SK-N-SH (cell line): ENCODE measurements at regions not wholly inside any gene's neighbourhood (a gene's known extent, or its start where the extent isn't known, plus 50 kb on each side); places are given as distances from the start of the nearest gene placed in this dataset.

ENCODE experiments used
- CTCF ChIA-PET: fragments of 300-600, 350-600 bp; formaldehyde crosslinking; extraction: SDS; loops from one replicate; lab custom pipeline; 2021; lab: Yijun Ruan, JAX
- POLR2A ChIA-PET: fragments of 350-600 bp; sonication (Branson Sonifier 250); formaldehyde crosslinking; extraction: SDS; loops from one replicate; lab custom pipeline; 2020; ENCODE audit warnings: antibody characterized with exemption, inconsistent platforms; lab: Yijun Ruan, JAX
- DNase-seq: peaks from one replicate; pipeline ENCODE4 v3.0.0; 2012
- H2AFZ ChIP-seq: fragments of 200-600 bp; sonication (generic); 2 replicates; pipeline ENCODE4 v1.8.1; 2016; ENCODE audit warnings: antibody characterized with exemption, mild to moderate bottlenecking, low read depth
- H3F3A ChIP-seq: fragments of 200-600 bp; sonication (generic); replicated peaks from 2 replicates; pipeline ENCODE3; 2016; ENCODE audit warnings: antibody characterized with exemption, mild to moderate bottlenecking; ENCODE audit not compliant: insufficient read depth
- H3K27ac ChIP-seq, 2 experiments: fragments of 200-500 bp in 1 of 2; fragments of 200-600 bp in 1 of 2; sonication (Bioruptor generic) in 1 of 2; sonication (generic), shearing (Covaris generic) in 1 of 2; 2 replicates each; pipeline versions ENCODE4 v1.5.1 to v1.6.1; 2014 to 2016; ENCODE audit warnings: low read depth in 2 of 2, inconsistent platforms in 1 of 2, low read length in 1 of 2, mild to moderate bottlenecking in 1 of 2, mixed read lengths in 1 of 2
- H3K27me3 ChIP-seq: fragments of 200-600 bp; sonication (generic), shearing (Covaris generic); 2 replicates; pipeline ENCODE4 v1.6.1; 2016; ENCODE audit warnings: mixed run types; ENCODE audit not compliant: insufficient read depth
- H3K36me3 ChIP-seq, 2 experiments: fragments of 200-500 bp in 1 of 2; fragments of 200-600 bp in 1 of 2; sonication (Bioruptor generic) in 1 of 2; sonication (generic) in 1 of 2; replicated peaks in 1 of 2; 2 replicates each; pipeline versions ENCODE3 to v1.5.1; 2014 to 2016; ENCODE audit warnings: low read length in 1 of 2, mild to moderate bottlenecking in 1 of 2; ENCODE audit not compliant: insufficient read depth in 2 of 2, control insufficient read depth in 1 of 2
- H3K4me1 ChIP-seq, 2 experiments: fragments of 200-500 bp in 1 of 2; fragments of 200-600 bp in 1 of 2; sonication (Bioruptor generic) in 1 of 2; sonication (generic), shearing (Covaris generic) in 1 of 2; 2 replicates each; pipeline versions ENCODE4 v1.5.1 to v1.6.1; 2014 to 2016; ENCODE audit warnings: low read depth in 1 of 2, low read length in 1 of 2, mixed run types in 1 of 2; ENCODE audit not compliant: insufficient read depth in 2 of 2, control insufficient read depth in 1 of 2
- H3K4me2 ChIP-seq: fragments of 200-600 bp; sonication (generic), shearing (Covaris generic); 2 replicates; pipeline ENCODE4 v1.6.1; 2017; ENCODE audit warnings: mixed run types
- H3K4me3 ChIP-seq, 2 experiments: fragments of 200-500 bp in 1 of 2; fragments of 200-600 bp in 1 of 2; sonication (Bioruptor generic) in 1 of 2; sonication (generic), shearing (Covaris generic) in 1 of 2; 2 replicates each; pipeline versions ENCODE4 v1.5.1 to v1.8.1; 2014 to 2016; ENCODE audit warnings: low read depth in 2 of 2, inconsistent platforms in 1 of 2, low read length in 1 of 2, mild to moderate bottlenecking in 1 of 2, mixed read lengths in 1 of 2, moderate library complexity in 1 of 2
- H3K79me2 ChIP-seq: fragments of 200-600 bp; sonication (generic); 2 replicates; pipeline ENCODE4 v1.8.1; 2017; ENCODE audit warnings: mild to moderate bottlenecking; ENCODE audit not compliant: insufficient read depth
- H3K9ac ChIP-seq: fragments of 200-600 bp; sonication (generic); 2 replicates; pipeline ENCODE4 v1.6.1; 2017; ENCODE audit warnings: mixed run types
- H3K9me2 ChIP-seq: fragments of 200-600 bp; sonication (generic); 2 replicates; pipeline ENCODE4 v1.6.1; 2017; ENCODE audit warnings: mixed run types
- H3K9me3 ChIP-seq: fragments of 200-600 bp; sonication (generic); 2 replicates; pipeline ENCODE4 v1.6.1; 2017; ENCODE audit warnings: mixed run types, mild to moderate bottlenecking, moderate library complexity
- H4K20me1 ChIP-seq: fragments of 200-600 bp; sonication (generic); 2 replicates; pipeline ENCODE4 v1.6.1; 2017; ENCODE audit warnings: mild to moderate bottlenecking, mixed run types; ENCODE audit not compliant: insufficient read depth
- CTCF ChIP-seq: fragments of 200-600 bp; sonication (generic); IDR thresholded peaks from 2 replicates; pipeline ENCODE4 v1.6.1; 2017; ENCODE audit warnings: antibody characterized with exemption, mild to moderate bottlenecking, moderate library complexity
- EZH2phosphoT487 ChIP-seq: fragments of 200-600 bp; sonication (generic); IDR thresholded peaks from 2 replicates; pipeline ENCODE4 v1.6.1; 2017; ENCODE audit warnings: low read depth, mixed run types, mild to moderate bottlenecking, antibody characterized with exemption, moderate library complexity, borderline replicate concordance
- FOSL2 ChIP-seq: IDR thresholded peaks from 2 replicates; pipeline ENCODE4 v1.4.0; 2012; ENCODE audit warnings: low read depth, mild to moderate bottlenecking, moderate library complexity, borderline replicate concordance
- GATA2 ChIP-seq: sonication (generic); formaldehyde crosslinking; IDR thresholded peaks from 2 replicates; pipeline ENCODE4 v1.5.0; 2020; ENCODE audit warnings: mild to moderate bottlenecking, missing genetic modification reagents
- JUND ChIP-seq: IDR thresholded peaks from 2 replicates; pipeline ENCODE4 v1.4.0; 2012
- MAX ChIP-seq: IDR thresholded peaks from 2 replicates; pipeline ENCODE4 v1.4.0; 2012; ENCODE audit warnings: low read depth
- NFIC ChIP-seq: IDR thresholded peaks from 2 replicates; pipeline ENCODE4 v1.4.0; 2012; ENCODE audit warnings: borderline replicate concordance
- PBX3 ChIP-seq: IDR thresholded peaks from 2 replicates; pipeline ENCODE4; 2012
- RFX5 ChIP-seq: IDR thresholded peaks from 2 replicates; pipeline ENCODE4 v1.6.1; 2012; ENCODE audit warnings: mild to moderate bottlenecking, improper control_type of control experiment, low read length
- RXRA ChIP-seq: IDR thresholded peaks from 2 replicates; pipeline ENCODE4 v1.4.0; 2012; ENCODE audit warnings: low read depth, mild to moderate bottlenecking, borderline replicate concordance
- SMC3 ChIP-seq: IDR thresholded peaks from 2 replicates; pipeline ENCODE4 v1.6.1; 2012; ENCODE audit warnings: low read depth, low read length, improper control_type of control experiment
- TCF12 ChIP-seq: IDR thresholded peaks from 2 replicates; pipeline ENCODE4 v1.4.0; 2012
- USF1 ChIP-seq: IDR thresholded peaks from 2 replicates; pipeline ENCODE4 v1.4.0; 2012; ENCODE audit warnings: low read depth, borderline replicate concordance
- USF2 ChIP-seq: fragments of 150-350 bp; IDR thresholded peaks from 2 replicates; pipeline ENCODE4 v1.6.1; 2017; ENCODE audit warnings: antibody characterized with exemption, low read length, low read depth, borderline replicate concordance
- WGBS: methylation state at CpG from one replicate; pipeline ENCODE4 v1.1.6; 2017; ENCODE audit warnings: low lambda C conversion rate; 5-methylcytosine and 5-hydroxymethylcytosine counted together

GRCh38 chr16:86974120-86974519 lies 343.1 kb downstream of the C16orf95 start:
- no peaks in the 10 kb centered on the region for H3K79me2 ChIP-seq
- no peak overlapping the region for H3K27ac ChIP-seq
- DNase-seq, result no peak
- ChIA-PET POLR2A (no interaction called here), CTCF (no interaction called here)
- H3K9ac ChIP-seq, result no peak overlapping the region
- TF ChIP-seq MAX, result no peak
- TF ChIP-seq RFX5, result no peak
- TF ChIP-seq EZH2phosphoT487, result no peak
- TF ChIP-seq SMC3, result no peak
- no peak for TF ChIP-seq RXRA
- TF ChIP-seq CTCF, result no peak
- TF ChIP-seq USF2, result no peak
- no peaks in the 10 kb centered on the region for H3K36me3 ChIP-seq
- H2AFZ ChIP-seq, result no peak overlapping the region
- H3K9me2 ChIP-seq, result no peaks in the 10 kb centered on the region
- WGBS, result 35% methylated on average over 2 of the region's 2 CpGs
- no peaks in the 10 kb centered on the region for H3K4me1 ChIP-seq
- H3K4me3 ChIP-seq, result no peak overlapping the region
- no peak overlapping the region for H3K4me2 ChIP-seq
- H3K27me3 ChIP-seq, result peaks cover 6% of the 10 kb centered on the region; the same call in 1 of the 2 replicates
- H3K9me3 ChIP-seq, result no peaks in the 10 kb centered on the region
- H4K20me1 ChIP-seq, result no peaks in the 10 kb centered on the region
- H3F3A ChIP-seq, result peaks cover 7% of the 10 kb centered on the region

GRCh38 chr16:86975445-86975844 lies 341.7 kb downstream of the C16orf95 start:
- no peaks in the 10 kb centered on the region for H3K4me1 ChIP-seq
- H2AFZ ChIP-seq, result no peak overlapping the region
- peaks cover 7% of the 10 kb centered on the region for H3F3A ChIP-seq
- no peak overlapping the region for H3K4me3 ChIP-seq
- H3K4me2 ChIP-seq, result no peak overlapping the region
- H3K79me2 ChIP-seq, result no peaks in the 10 kb centered on the region
- ChIA-PET CTCF (no interaction called here), POLR2A (no interaction called here)
- H3K27ac ChIP-seq, result no peak overlapping the region
- no peaks in the 10 kb centered on the region for H3K9me2 ChIP-seq
- peaks cover 15% of the 10 kb centered on the region; the same call in 1 of the 2 replicates for H3K27me3 ChIP-seq
- no peaks in the 10 kb centered on the region for H4K20me1 ChIP-seq
- H3K9ac ChIP-seq, result no peak overlapping the region
- no peaks in the 10 kb centered on the region for H3K9me3 ChIP-seq
- peak; percentile 48 for DNase-seq
- TF ChIP-seq USF1 (peak; percentile 95), FOSL2 (peak; percentile 52; the same call in 1 of the 2 replicates), SMC3 (no peak), RXRA (no peak), NFIC (peak; percentile 56), CTCF (no peak), TCF12 (peak; percentile 38; the same call in 1 of the 2 replicates), USF2 (peak; percentile 59; the same call in 1 of the 2 replicates), GATA2 (CRISPR knock-in tag) (no peak), JUND (peak; percentile 54), PBX3 (0 out of 2 replicates have a peak, but pooled peaks have one; percentile 4)
- H3K36me3 ChIP-seq, result no peaks in the 10 kb centered on the region
- 0% methylated on average over 1 of the region's 2 CpGs for WGBS
